NT2/D1 (cell line): ENCODE measurements at regions not wholly inside any gene's neighbourhood (a gene's known extent, or its start where the extent isn't known, plus 50 kb on each side); places are given as distances from the start of the nearest gene placed in this dataset.

Source experiments
- SUZ12 ChIP-seq: IDR thresholded peaks from 2 replicates; pipeline ENCODE4 v1.6.1; 2011; ENCODE audit not compliant: insufficient read length, insufficient read depth; ENCODE audit errors: extremely low read depth
- YY1 ChIP-seq: IDR thresholded peaks from 2 replicates; pipeline ENCODE4 v1.6.1; 2011; ENCODE audit not compliant: insufficient read length, insufficient read depth
- ZNF274 ChIP-seq: IDR thresholded peaks from 2 replicates; pipeline ENCODE4 v1.6.1; 2011; ENCODE audit warnings: mild to moderate bottlenecking, low read depth, low read length

DNA sequence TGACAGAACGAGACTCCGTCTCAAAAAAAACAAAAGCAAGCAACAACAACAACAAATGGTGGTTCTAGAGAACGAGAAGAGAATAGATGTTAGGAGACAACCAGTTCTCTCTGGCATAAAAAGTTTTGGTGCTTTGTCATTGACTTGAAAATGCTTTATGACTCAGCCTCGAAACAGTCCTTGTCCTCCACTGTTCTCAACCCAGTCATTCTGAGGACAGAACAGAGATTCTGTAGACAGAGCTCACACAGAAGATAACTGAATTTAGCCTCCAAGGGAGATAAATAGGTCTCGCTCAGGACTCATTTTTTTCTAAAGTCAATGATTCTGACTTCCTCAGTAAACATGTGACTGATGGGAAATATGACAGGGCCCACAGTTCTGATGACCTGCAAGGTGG lies 76.0 kb upstream of the FSTL4 start:
- TF ChIP-seq SUZ12 (no peak), YY1 (no peak), ZNF274 (no peak)
